Mesendoderm (in vitro differentiated cells): ENCODE measurements at regions not wholly inside any gene's neighbourhood (a gene's known extent, or its start where the extent isn't known, plus 50 kb on each side); places are given as distances from the start of the nearest gene placed in this dataset.

Experiments
- DNase-seq: peaks from one replicate; pipeline ENCODE4 v3.0.0; 2013
- H2AK5ac ChIP-seq: 2 replicates; pipeline ENCODE4 v1.6.1; 2013; ENCODE audit warnings: low read length, inconsistent platforms
- H2BK120ac ChIP-seq: 2 replicates; pipeline ENCODE4 v1.6.1; 2013; ENCODE audit warnings: low read depth, mild to moderate bottlenecking, low read length, moderate library complexity, mixed read lengths
- H2BK15ac ChIP-seq: replicated peaks from 2 replicates; pipeline ENCODE4 v1.6.1; 2013; ENCODE audit warnings: low read depth, mild to moderate bottlenecking, moderate library complexity
- H2BK5ac ChIP-seq: 2 replicates; pipeline ENCODE4 v1.6.1; 2013; ENCODE audit warnings: low read length, inconsistent platforms
- H3K18ac ChIP-seq: 2 replicates; pipeline ENCODE4 v1.6.1; 2013; ENCODE audit warnings: mild to moderate bottlenecking, low read length, mixed read lengths
- H3K23ac ChIP-seq: one replicate; pipeline ENCODE4 v1.6.1; 2013; ENCODE audit warnings: low read length
- H3K27ac ChIP-seq: 2 replicates; pipeline ENCODE4 v1.5.1; 2013; ENCODE audit warnings: low read depth, mild to moderate bottlenecking, inconsistent platforms, low read length, moderate library complexity
- H3K27me3 ChIP-seq: 2 replicates; pipeline ENCODE4 v1.6.1; 2013; ENCODE audit warnings: low read length, control low read depth, mild to moderate bottlenecking, inconsistent platforms; ENCODE audit not compliant: insufficient read depth, poor library complexity
- H3K36me3 ChIP-seq: 2 replicates; pipeline ENCODE4 v1.6.1; 2013; ENCODE audit warnings: low read length, inconsistent platforms; ENCODE audit not compliant: control insufficient read depth, insufficient read depth
- H3K4ac ChIP-seq: one replicate; pipeline ENCODE4 v1.6.1; 2013; ENCODE audit warnings: low read depth, mild to moderate bottlenecking, low read length, moderate library complexity
- H3K4me1 ChIP-seq: 2 replicates; pipeline ENCODE4 v1.6.1; 2013; ENCODE audit warnings: low read depth, low read length, inconsistent platforms; ENCODE audit not compliant: control insufficient read depth
- H3K4me2 ChIP-seq: 2 replicates; pipeline ENCODE4 v1.6.1; 2013; ENCODE audit warnings: low read length
- H3K4me3 ChIP-seq: 2 replicates; pipeline ENCODE4 v1.5.1; 2013; ENCODE audit warnings: mild to moderate bottlenecking, low read length
- H3K56ac ChIP-seq: one replicate; pipeline ENCODE4 v1.6.1; 2013; ENCODE audit warnings: low read length
- H3K79me1 ChIP-seq: 2 replicates; pipeline ENCODE4 v1.6.1; 2013; ENCODE audit warnings: low read length, inconsistent platforms
- H3K79me2 ChIP-seq: 2 replicates; pipeline ENCODE4 v1.6.1; 2013; ENCODE audit warnings: mild to moderate bottlenecking, low read length; ENCODE audit not compliant: control insufficient read depth, insufficient read depth
- H3K9ac ChIP-seq: 2 replicates; pipeline ENCODE4 v1.6.1; 2013; ENCODE audit warnings: low read length, inconsistent platforms
- H4K5ac ChIP-seq: one replicate; pipeline ENCODE4 v1.6.1; 2013; ENCODE audit warnings: low read length
- H4K8ac ChIP-seq: one replicate; pipeline ENCODE4 v1.6.1; 2013; ENCODE audit warnings: low read depth, mild to moderate bottlenecking, control low read depth, low read length, moderate library complexity
- WGBS: extraction: QIAGEN DNeasy Blood & Tissue Kit; methylation state at CpG from one replicate; pipeline ENCODE4 v1.1.7; 2013; ENCODE audit warnings: low lambda C conversion rate, missing lambda C conversion rate; ENCODE audit not compliant: insufficient coverage; ENCODE audit errors: extremely low coverage; 5-methylcytosine and 5-hydroxymethylcytosine counted together

- no peak overlapping the region for H3K4me3 ChIP-seq
- no peak overlapping the region for H2AK5ac ChIP-seq
- WGBS, result no CpG with 5 or more reads among the region's 3 CpGs
- H2BK120ac ChIP-seq, result no peak overlapping the region
- H3K79me2 ChIP-seq, result no peaks in the 10 kb centered on the region
- no peak overlapping the region for H4K5ac ChIP-seq
- no peaks in the 10 kb centered on the region for H3K36me3 ChIP-seq
- H3K79me1 ChIP-seq, result no peaks in the 10 kb centered on the region
- H3K18ac ChIP-seq, result no peak overlapping the region
- H3K4me1 ChIP-seq, result no peaks in the 10 kb centered on the region
- H2BK5ac ChIP-seq, result no peak overlapping the region
- no peak overlapping the region for H3K9ac ChIP-seq
- no peaks in the 10 kb centered on the region for H3K27me3 ChIP-seq
- peak; percentile 10 for DNase-seq
- H3K27ac ChIP-seq, result no peak overlapping the region
- no peak overlapping the region for H4K8ac ChIP-seq
- H2BK15ac ChIP-seq, result no peak overlapping the region
- H3K4ac ChIP-seq, result no peak overlapping the region
- no peak overlapping the region for H3K23ac ChIP-seq
- H3K4me2 ChIP-seq, result no peak overlapping the region
- no peak overlapping the region for H3K56ac ChIP-seq
Observed at GRCh38 chr21:19321688-19322087, 918.1 kb upstream of the TMPRSS15 start.

DNA sequence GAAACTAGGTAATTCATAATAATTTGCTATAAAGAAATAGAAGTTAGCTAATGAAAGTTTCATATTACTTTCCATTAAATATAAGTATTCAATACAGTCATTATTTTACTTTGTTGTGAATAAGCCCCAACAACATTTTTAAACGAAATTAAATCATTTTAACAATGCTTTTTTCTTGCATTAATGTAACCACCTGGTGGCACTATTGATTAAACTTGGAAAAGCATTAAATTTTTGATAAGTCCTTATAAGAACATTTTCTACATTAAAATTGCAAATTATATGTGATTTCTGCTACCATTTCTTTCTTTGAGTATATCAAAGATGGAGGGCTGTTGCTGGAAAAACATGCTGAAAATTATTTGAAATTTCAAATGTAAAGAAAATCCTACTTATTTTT lies 918.8 kb upstream of the TMPRSS15 start:
- Histone ChIP-seq H4K8ac (no peak overlapping the region), H3K4me1 (no peaks in the 10 kb centered on the region), H2BK120ac (no peak overlapping the region), H3K9ac (no peak overlapping the region), H3K27me3 (no peaks in the 10 kb centered on the region), H2BK5ac (no peak overlapping the region), H3K56ac (no peak overlapping the region), H2AK5ac (no peak overlapping the region), H2BK15ac (no peak overlapping the region), H3K79me1 (no peaks in the 10 kb centered on the region), H3K36me3 (no peaks in the 10 kb centered on the region), H3K4me2 (no peak overlapping the region), H4K5ac (no peak overlapping the region), H3K79me2 (no peaks in the 10 kb centered on the region), H3K23ac (no peak overlapping the region), H3K4me3 (no peak overlapping the region), H3K27ac (no peak overlapping the region), H3K4ac (no peak overlapping the region), H3K18ac (no peak overlapping the region)
- WGBS, result no CpG with 5 or more reads among the region's 1 CpG
- DNase-seq, result no peak

- H2BK15ac ChIP-seq, result no peak overlapping the region
- no peaks in the 10 kb centered on the region for H3K79me2 ChIP-seq
- H2BK120ac ChIP-seq, result no peak overlapping the region
- no peak overlapping the region for H3K18ac ChIP-seq
- no peak overlapping the region for H3K23ac ChIP-seq
- H2AK5ac ChIP-seq, result no peak overlapping the region
- H3K4me2 ChIP-seq, result no peak overlapping the region
- H3K27ac ChIP-seq, result no peak overlapping the region
- no peaks in the 10 kb centered on the region for H3K4me1 ChIP-seq
- H3K4ac ChIP-seq, result no peak overlapping the region
- H3K79me1 ChIP-seq, result no peaks in the 10 kb centered on the region
- no peak overlapping the region for H3K4me3 ChIP-seq
- no peak overlapping the region for H4K8ac ChIP-seq
- no peaks in the 10 kb centered on the region for H3K36me3 ChIP-seq
- no CpG with 5 or more reads among the region's 6 CpGs for WGBS
- DNase-seq, result no peak
- H4K5ac ChIP-seq, result no peak overlapping the region
- H3K56ac ChIP-seq, result no peak overlapping the region
- H3K27me3 ChIP-seq, result no peaks in the 10 kb centered on the region
- no peak overlapping the region for H3K9ac ChIP-seq
- H2BK5ac ChIP-seq, result no peak overlapping the region
Observed at GRCh38 chr21:19326531-19327319, 923.1 kb upstream of the TMPRSS15 start.

- no peaks in the 10 kb centered on the region for H3K4me1 ChIP-seq
- H3K4ac ChIP-seq, result no peak overlapping the region
- no peak overlapping the region for H2BK15ac ChIP-seq
- no peak overlapping the region for H3K27ac ChIP-seq
- WGBS, result no CpG with 5 or more reads among the region's 5 CpGs
- no peak overlapping the region for H3K18ac ChIP-seq
- H3K23ac ChIP-seq, result no peak overlapping the region
- no peaks in the 10 kb centered on the region for H3K79me2 ChIP-seq
- no peaks in the 10 kb centered on the region for H3K79me1 ChIP-seq
- H2BK120ac ChIP-seq, result no peak overlapping the region
- no peak overlapping the region for H3K9ac ChIP-seq
- H3K27me3 ChIP-seq, result no peaks in the 10 kb centered on the region
- H3K4me3 ChIP-seq, result no peak overlapping the region
- DNase-seq, result no peak
- no peak overlapping the region for H2AK5ac ChIP-seq
- no peak overlapping the region for H4K8ac ChIP-seq
- H3K4me2 ChIP-seq, result no peak overlapping the region
- H3K36me3 ChIP-seq, result no peaks in the 10 kb centered on the region
- no peak overlapping the region for H2BK5ac ChIP-seq
- H3K56ac ChIP-seq, result no peak overlapping the region
- no peak overlapping the region for H4K5ac ChIP-seq
Observed at GRCh38 chr21:19328954-19329353, 925.4 kb upstream of the TMPRSS15 start.

DNA sequence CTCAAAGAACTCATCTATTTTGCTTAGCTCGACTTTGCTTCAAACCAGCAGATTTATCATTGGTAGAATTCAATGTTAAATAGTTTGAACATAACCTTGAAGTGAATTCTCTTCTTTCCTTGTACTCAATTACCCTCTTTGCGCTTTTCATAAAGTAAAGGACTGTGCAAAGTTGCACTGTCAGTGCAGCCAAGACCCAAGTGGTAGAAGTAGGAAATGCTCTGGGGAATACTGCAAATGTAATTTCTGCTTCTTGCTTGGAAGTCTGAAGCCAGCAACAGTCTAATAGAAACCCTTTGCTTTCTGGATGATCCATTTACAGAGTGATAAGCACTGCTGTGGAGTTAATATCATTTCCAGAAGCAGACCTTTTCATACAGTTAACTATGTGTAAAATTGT lies 936.7 kb upstream of the TMPRSS15 start:
- Histone ChIP-seq H3K9ac (no peak overlapping the region), H4K5ac (no peak overlapping the region), H2BK5ac (no peak overlapping the region), H3K79me1 (no peaks in the 10 kb centered on the region), H4K8ac (no peak overlapping the region), H3K56ac (no peak overlapping the region), H2BK120ac (no peak overlapping the region), H2AK5ac (no peak overlapping the region), H3K79me2 (no peaks in the 10 kb centered on the region), H3K4me3 (no peak overlapping the region), H3K4me1 (no peaks in the 10 kb centered on the region), H3K27ac (no peak overlapping the region), H3K18ac (no peak overlapping the region), H3K4me2 (no peak overlapping the region), H3K4ac (no peak overlapping the region), H3K36me3 (no peaks in the 10 kb centered on the region), H3K27me3 (no peaks in the 10 kb centered on the region), H2BK15ac (no peak overlapping the region), H3K23ac (no peak overlapping the region)
- no peak for DNase-seq
- WGBS, result no CpG with 5 or more reads among the region's 2 CpGs

DNA sequence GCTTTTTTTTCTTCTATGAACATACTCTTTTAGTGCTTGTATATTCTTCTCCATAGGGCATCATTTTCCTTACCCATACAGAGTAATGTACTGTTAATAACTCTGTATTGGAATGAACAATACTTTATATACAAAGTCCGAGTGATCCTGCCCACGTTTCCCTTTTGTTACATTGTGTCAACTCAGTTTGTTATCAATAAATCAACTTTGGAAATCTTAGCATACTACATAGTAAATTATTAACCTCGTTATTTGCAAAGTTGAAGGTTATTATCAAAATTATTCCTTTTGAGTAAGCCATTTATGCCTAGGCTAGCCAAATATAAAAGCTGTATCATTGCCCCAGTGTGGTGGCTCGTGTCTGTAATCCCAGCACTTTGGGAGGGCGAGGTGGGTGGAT lies 937.4 kb upstream of the TMPRSS15 start:
- no peaks in the 10 kb centered on the region for H3K4me1 ChIP-seq
- H3K36me3 ChIP-seq, result no peaks in the 10 kb centered on the region
- no peak overlapping the region for H2AK5ac ChIP-seq
- no peak overlapping the region for H3K4ac ChIP-seq
- H2BK5ac ChIP-seq, result no peak overlapping the region
- DNase-seq, result no peak
- no peak overlapping the region for H3K9ac ChIP-seq
- H3K79me1 ChIP-seq, result no peaks in the 10 kb centered on the region
- H3K18ac ChIP-seq, result no peak overlapping the region
- no peaks in the 10 kb centered on the region for H3K79me2 ChIP-seq
- WGBS, result no CpG with 5 or more reads among the region's 5 CpGs
- no peak overlapping the region for H3K56ac ChIP-seq
- no peak overlapping the region for H2BK15ac ChIP-seq
- no peak overlapping the region for H3K23ac ChIP-seq
- no peaks in the 10 kb centered on the region for H3K27me3 ChIP-seq
- H3K4me2 ChIP-seq, result no peak overlapping the region
- H4K8ac ChIP-seq, result no peak overlapping the region
- no peak overlapping the region for H2BK120ac ChIP-seq
- H3K27ac ChIP-seq, result no peak overlapping the region
- no peak overlapping the region for H4K5ac ChIP-seq
- no peak overlapping the region for H3K4me3 ChIP-seq
